HCT116 (cell line): ENCODE measurements at regions not wholly inside any gene's neighbourhood (a gene's known extent, or its start where the extent isn't known, plus 50 kb on each side); places are given as distances from the start of the nearest gene placed in this dataset.

Experiments
- ATAC-seq: fragments of 200-7000 bp; cut with Tn5 transposase; 2 replicates; pipeline ENCODE4 v1.9.1; 2020; ENCODE audit warnings: mild to moderate bottlenecking, moderate library complexity
- BruUV-seq: library from RNA; stranded (reverse); fragments of 400-500 nt; replicated peaks from 2 replicates; lab custom pipeline; 2021; lab: Mats Ljungman, UMichigan
- CTCF ChIA-PET: fragments of 300-600 bp; sonication (Branson Sonifier 250); formaldehyde crosslinking; loops from one replicate; lab custom pipeline; 2021; ENCODE audit warnings: antibody characterized with exemption; lab: Charles Lee
- POLR2A ChIA-PET: fragments of 300-600, 350-600 bp; sonication (Branson Sonifier 250); formaldehyde crosslinking; loops from one replicate; lab custom pipeline; 2021; ENCODE audit warnings: antibody characterized with exemption; lab: Charles Lee
- RAD21 ChIA-PET, 2 experiments: fragments of 300-600 bp; sonication (Branson Sonifier 250); formaldehyde crosslinking; loops; one replicate each; lab custom pipeline; 2023; ENCODE audit warnings: low total read pairs in 2 of 2; ENCODE audit not compliant: uncharacterized antibody in 2 of 2, unreplicated experiment in 2 of 2, low non-redundant PET in 1 of 2; lab: Charles Lee
- DNase-seq: peaks from one replicate; pipeline ENCODE4 v3.0.0-alpha.2; 2010; ENCODE audit warnings: low read depth, low spot score
- H2AFZ ChIP-seq: fragments of 200-600 bp; shearing (Covaris generic), sonication (generic); 2 replicates; pipeline ENCODE4 v1.6.1; 2017; ENCODE audit warnings: low read depth, mixed run types, mixed read lengths, antibody characterized with exemption, low read length; ENCODE audit not compliant: poor library complexity, severe bottlenecking
- H3K27ac ChIP-seq: 2 replicates; pipeline ENCODE4 v1.5.1; 2012; ENCODE audit warnings: low read depth, low read length
- H3K27me3 ChIP-seq: fragments of 200-600 bp; sonication (generic); 2 replicates; pipeline ENCODE4 v1.6.1; 2016; ENCODE audit warnings: mixed run types, low read length, mixed read lengths; ENCODE audit not compliant: insufficient read depth
- H3K36me3 ChIP-seq, 2 experiments: fragments of 200-500 bp in 1 of 2; fragments of 200-600 bp in 1 of 2; sonication (Bioruptor generic) in 1 of 2; sonication (generic) in 1 of 2; 2 replicates each; pipeline versions ENCODE4 v1.5.1 to v1.6.1; 2014 to 2016; ENCODE audit warnings: low read length in 2 of 2, inconsistent platforms in 1 of 2, mixed read lengths in 1 of 2, mixed run types in 1 of 2; ENCODE audit not compliant: insufficient read depth in 2 of 2, control insufficient read depth in 1 of 2
- H3K4me1 ChIP-seq, 2 experiments: fragments of 200-600 bp in 1 of 2; sonication (generic) in 1 of 2; 2 replicates each; pipeline versions ENCODE4 v1.5.1 to v1.6.1; 2012 to 2017; ENCODE audit warnings: low read length in 2 of 2, inconsistent platforms in 1 of 2, mild to moderate bottlenecking in 1 of 2, mixed read lengths in 1 of 2, mixed run types in 1 of 2, moderate library complexity in 1 of 2; ENCODE audit not compliant: insufficient read depth in 2 of 2, control insufficient read depth in 1 of 2
- H3K4me2 ChIP-seq: fragments of 200-600 bp; sonication (generic); 2 replicates; pipeline ENCODE4 v1.6.1; 2017; ENCODE audit warnings: mixed run types, low read length, mixed read lengths
- H3K4me3 ChIP-seq, 2 experiments: fragments of 200-600 bp in 1 of 2; sonication (generic) in 1 of 2; replicated peaks in 1 of 2; 2 replicates each; pipeline ENCODE4 v1.5.1; 2011 to 2016; ENCODE audit warnings: low read length in 2 of 2, control low read depth in 1 of 2, low read depth in 1 of 2, mild to moderate bottlenecking in 1 of 2, mixed read lengths in 1 of 2, mixed run types in 1 of 2
- H3K79me2 ChIP-seq: fragments of 200-600 bp; sonication (generic); 2 replicates; pipeline ENCODE4 v1.6.1; 2017; ENCODE audit warnings: mild to moderate bottlenecking, mixed run types, low read length, moderate library complexity, mixed read lengths; ENCODE audit not compliant: insufficient read depth
- H3K9ac ChIP-seq: fragments of 200-600 bp; sonication (generic); 2 replicates; pipeline ENCODE4 v1.6.1; 2016; ENCODE audit warnings: low read length, mixed read lengths
- H3K9me2 ChIP-seq: fragments of 200-600 bp; sonication (generic), shearing (Covaris generic); 2 replicates; pipeline ENCODE4 v1.6.1; 2017; ENCODE audit warnings: mixed run types, mild to moderate bottlenecking, moderate library complexity; ENCODE audit not compliant: insufficient read depth
- H3K9me3 ChIP-seq, 2 experiments: fragments of 200-500 bp in 1 of 2; fragments of 200-600 bp in 1 of 2; sonication (Bioruptor generic) in 1 of 2; sonication (generic) in 1 of 2; 2 replicates each; pipeline ENCODE4 v1.6.1; 2014 to 2017; ENCODE audit warnings: low read length in 2 of 2, mixed read lengths in 2 of 2, inconsistent platforms in 1 of 2, low read depth in 1 of 2, mild to moderate bottlenecking in 1 of 2, mixed run types in 1 of 2, moderate library complexity in 1 of 2; ENCODE audit not compliant: control insufficient read depth in 1 of 2, insufficient read depth in 1 of 2
- H4K20me1 ChIP-seq: fragments of 200-600 bp; sonication (generic), shearing (Covaris generic); 2 replicates; pipeline ENCODE4 v1.6.1; 2017; ENCODE audit warnings: mixed run types, mild to moderate bottlenecking, moderate library complexity; ENCODE audit not compliant: insufficient read depth
- ATF3 ChIP-seq: IDR thresholded peaks from 2 replicates; pipeline ENCODE4 v1.6.1; 2012
- CBX3 ChIP-seq: IDR thresholded peaks from 2 replicates; pipeline ENCODE4 v1.6.1; 2012; ENCODE audit warnings: low read depth
- CEBPB ChIP-seq: IDR thresholded peaks from 2 replicates; pipeline ENCODE4 v1.6.1; 2012; ENCODE audit warnings: low read depth
- EGR1 ChIP-seq: IDR thresholded peaks from 2 replicates; pipeline ENCODE4 v1.6.1; 2012; ENCODE audit warnings: low read depth
- ELF1 ChIP-seq: IDR thresholded peaks from 2 replicates; pipeline ENCODE4 v1.6.1; 2012; ENCODE audit warnings: low read depth, borderline replicate concordance
- FOSL1 ChIP-seq: IDR thresholded peaks from 2 replicates; pipeline ENCODE4 v1.6.1; 2012; ENCODE audit warnings: low read depth
- MAX ChIP-seq: IDR thresholded peaks from 2 replicates; pipeline ENCODE4 v1.6.1; 2012
- POLR2AphosphoS5 ChIP-seq: IDR thresholded peaks from 2 replicates; pipeline ENCODE4 v1.6.1; 2011; ENCODE audit warnings: mild to moderate bottlenecking, low read depth, low read length, moderate library complexity
- REST ChIP-seq: IDR thresholded peaks from 2 replicates; pipeline ENCODE4 v1.6.1; 2012; ENCODE audit warnings: low read depth
- ZBTB33 ChIP-seq: IDR thresholded peaks from 2 replicates; pipeline ENCODE4 v1.6.1; 2011; ENCODE audit warnings: mild to moderate bottlenecking, low read length, moderate library complexity; ENCODE audit not compliant: insufficient replicate concordance; ENCODE audit errors: extremely low read depth
- ZFX ChIP-seq: fragments of 450-650 bp; IDR thresholded peaks from 2 replicates; pipeline ENCODE4 v1.6.1; 2017
- ZNF274 ChIP-seq: fragments of 200-500 bp; sonication (Bioruptor generic); IDR thresholded peaks from 2 replicates; pipeline ENCODE4 v1.6.1; 2014; ENCODE audit warnings: mild to moderate bottlenecking, low read depth, low read length, inconsistent platforms
- intact Hi-C: fragments of 100-400 bp; cut with micrococcal nuclease; formaldehyde crosslinking; loops from 2 replicates; pipeline ENCODE4 v1.10.0; 2022

GRCh38 chr17:5714993-5715392, 130.7 kb upstream of the NLRP1 start:
- H3K9me2 ChIP-seq = no peaks in the 10 kb centered on the region
- no peaks in the 10 kb centered on the region for H3K79me2 ChIP-seq
- H3K27ac ChIP-seq = no peak overlapping the region
- peaks cover 76% of the 10 kb centered on the region for H3K27me3 ChIP-seq
- intact Hi-C loops = no loop called here
- ATAC-seq (no peak), DNase-seq (no peak)
- ChIA-PET POLR2A (no interaction called here), RAD21 (no interaction called here), CTCF (no interaction called here)
- TF ChIP-seq CBX3 = no peak
- no peak for TF ChIP-seq MAX
- no peak for TF ChIP-seq REST
- no peak for TF ChIP-seq ATF3
- no peak for TF ChIP-seq CEBPB
- TF ChIP-seq POLR2AphosphoS5 = no peak
- no peak for TF ChIP-seq ELF1
- TF ChIP-seq ZBTB33 = no peak
- TF ChIP-seq ZNF274 = no peak
- no peak for TF ChIP-seq FOSL1
- no peak for TF ChIP-seq EGR1
- no peak for TF ChIP-seq ZFX
- H2AFZ ChIP-seq = no peak overlapping the region
- no peaks in the 10 kb centered on the region for H3K9me3 ChIP-seq
- BruUV-seq = no TSS peak
- no peak overlapping the region for H3K9ac ChIP-seq
- no peak overlapping the region for H3K4me3 ChIP-seq
- peaks cover 0 to 7% of the 10 kb centered on the region in 2 experiments; a peak in 2 of 4 replicates for H3K4me1 ChIP-seq
- H3K4me2 ChIP-seq = no peak overlapping the region
- H3K36me3 ChIP-seq = no peaks in the 10 kb centered on the region
- H4K20me1 ChIP-seq = no peaks in the 10 kb centered on the region
